NCI-H1436 (cell line): ENCODE measurements at regions not wholly inside any gene's neighbourhood (a gene's known extent, or its start where the extent isn't known, plus 50 kb on each side); places are given as distances from the start of the nearest gene placed in this dataset.

Experiments
- DNase-seq: peaks from one replicate; lab custom pipeline; 2025; lab: John Stamatoyannopoulos, UW

DNA sequence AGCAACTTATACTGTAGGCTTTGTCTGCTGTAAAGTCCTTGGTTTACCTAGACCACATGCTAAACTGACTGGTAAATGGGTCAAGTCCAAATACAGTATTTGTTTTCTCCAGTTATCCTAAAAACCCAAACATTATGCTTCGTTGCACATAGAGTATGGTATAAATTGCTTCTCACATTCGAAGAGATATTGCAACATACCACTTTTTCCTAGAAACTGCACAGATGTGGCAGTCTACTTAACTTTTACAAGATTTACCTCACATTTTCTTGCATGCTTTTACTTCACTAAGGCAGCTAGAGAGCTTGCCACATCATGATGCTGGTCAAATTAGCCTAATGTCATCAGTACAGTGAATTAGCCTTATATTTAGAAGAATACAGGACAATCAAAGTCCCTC, 66.0 kb upstream of the SCN7A start:
- no peak for DNase-seq

DNA sequence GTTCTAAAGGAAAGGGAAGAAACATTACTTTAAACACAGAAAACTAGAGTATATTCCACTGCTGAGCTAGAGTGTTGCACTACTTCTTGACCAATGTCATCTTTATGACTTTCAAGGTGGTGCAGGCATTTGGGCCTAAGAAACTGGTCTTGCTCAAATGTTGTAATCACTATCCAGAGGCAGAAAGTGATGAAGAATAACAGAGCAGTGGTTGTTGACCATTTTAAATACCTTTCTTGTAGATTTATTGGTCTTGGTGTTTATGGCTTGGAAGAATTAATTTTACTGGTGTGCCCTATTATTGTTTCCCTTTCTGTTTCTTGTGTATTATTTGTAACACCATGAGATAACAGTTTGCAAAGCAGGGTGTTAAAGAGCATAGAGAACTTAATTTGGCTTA, 56.9 kb upstream of the SCN7A start:
- DNase-seq: no peak

DNA sequence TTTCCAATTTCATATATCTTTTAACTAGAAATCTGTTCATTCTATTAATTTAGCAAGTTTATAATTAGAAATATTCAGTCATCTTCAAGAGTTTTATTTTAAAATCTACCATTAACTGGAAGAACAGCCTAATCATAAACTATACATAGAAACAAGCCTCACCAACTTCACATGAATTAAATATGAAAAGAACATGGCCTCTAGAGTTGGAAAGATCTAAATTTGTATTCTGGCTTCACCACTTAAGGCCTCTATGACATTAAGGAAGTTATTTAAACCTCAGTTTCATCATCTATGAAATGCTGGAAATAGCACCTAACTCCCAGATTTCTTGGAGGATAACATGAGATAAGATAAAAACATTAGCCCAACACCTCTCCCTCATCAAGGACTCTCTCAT, 51.4 kb upstream of the SCN7A start:
- no peak for DNase-seq
